Body of pancreas (tissue), 4 donors: ENCODE measurements at regions not wholly inside any gene's neighbourhood (a gene's known extent, or its start where the extent isn't known, plus 50 kb on each side); places are given as distances from the start of the nearest gene placed in this dataset.

Experiments used
- ATAC-seq: fragments of 150-250 bp; one replicate; pipeline ENCODE4 v1.9.1; 2016
- DNase-seq, 4 donors: peaks; one replicate each; pipeline ENCODE4 v3.0.0-alpha.2; 2019
- H3K27ac ChIP-seq, 4 donors: fragments of 200-600 bp; sonication (generic); 1 replicate in 3 of 4; 2 replicates in 1 of 4; pipeline versions ENCODE4 v1.5.1 to v1.6.1; 2016 to 2019; ENCODE audit warnings: mild to moderate bottlenecking in 1 of 4, mixed read lengths in 1 of 4, moderate library complexity in 1 of 4
- H3K27me3 ChIP-seq, 2 donors: fragments of 200-600 bp; sonication (generic); one replicate each; pipeline ENCODE4 v1.6.0; 2016; ENCODE audit warnings: mild to moderate bottlenecking in 1 of 2
- H3K36me3 ChIP-seq, 2 donors: fragments of 200-600 bp; sonication (generic); replicated peaks in 1 of 2; 2 replicates each; pipeline ENCODE4 v1.5.1; 2016; ENCODE audit warnings: low read depth in 2 of 2; ENCODE audit not compliant: insufficient read depth in 1 of 2
- H3K4me1 ChIP-seq: fragments of 200-600 bp; sonication (generic); one replicate; pipeline ENCODE4 v1.6.0; 2016
- H3K4me3 ChIP-seq, 2 donors: fragments of 200-600 bp; sonication (generic); 1 replicate in 1 of 2; 2 replicates in 1 of 2; pipeline ENCODE4 v1.5.1; 2016 to 2019
- H3K9me3 ChIP-seq, 3 donors: fragments of 200-600 bp; sonication (generic); 1 replicate in 2 of 3; 2 replicates in 1 of 3; pipeline ENCODE4 v1.5.1; 2016
- POLR2A ChIP-seq, 3 donors: fragments of 450-650 bp; IDR thresholded peaks; one replicate each; pipeline ENCODE4 v1.6.1; 2016; ENCODE audit warnings: antibody characterized with exemption in 3 of 3, mild to moderate bottlenecking in 2 of 3
- WGBS, 2 donors: methylation state at CpG; one replicate each; pipeline ENCODE4 v1.1.5; 2017; 5-methylcytosine and 5-hydroxymethylcytosine counted together
- intact Hi-C: fragments of 100-400 bp; cut with DNase I; formaldehyde crosslinking; loops from one replicate; pipeline ENCODE4 v1.15.1; 2023
- TF ChIP-seq, protein P1 (sequence below), 7 experiments: fragments of 450-650 bp in 4 of 7; fragments of 200-600 bp in 3 of 7; sonication (generic) in 3 of 7; IDR thresholded peaks; one replicate each; pipeline ENCODE4 v1.5.1; 2016 to 2019; ENCODE audit warnings: antibody characterized with exemption in 7 of 7

DNA sequence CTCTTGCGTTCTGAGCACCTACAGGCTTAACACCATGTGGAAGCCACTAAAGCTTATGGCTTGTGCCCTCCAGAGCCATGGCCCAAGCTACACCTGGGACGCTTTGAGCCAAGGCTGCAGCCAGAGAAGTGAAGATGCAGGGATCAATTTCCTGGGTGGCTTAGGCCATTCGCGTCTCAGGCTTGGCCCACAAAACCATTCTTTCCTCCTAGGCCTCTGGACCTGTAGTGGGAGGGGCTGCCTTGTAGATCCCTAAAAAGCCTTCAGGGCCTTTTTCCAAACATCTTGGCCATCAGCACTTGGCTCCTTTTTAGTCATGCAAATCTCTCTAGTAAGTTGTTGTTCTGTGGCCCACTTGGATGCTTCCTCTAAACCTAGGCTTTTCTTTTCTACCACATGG lies 401.7 kb upstream of the RUNX1 start:
- 93 to 100% methylated on average over 4 of the region's 4 CpGs for WGBS, 2 donors
- intact Hi-C loops = no loop called here
- H3K27me3 ChIP-seq = no peaks in the 10 kb centered on the region
- no peak for TF ChIP-seq POLR2A (IDR thresholded peaks at IDR 0.05)
- TF ChIP-seq, protein P1, sequence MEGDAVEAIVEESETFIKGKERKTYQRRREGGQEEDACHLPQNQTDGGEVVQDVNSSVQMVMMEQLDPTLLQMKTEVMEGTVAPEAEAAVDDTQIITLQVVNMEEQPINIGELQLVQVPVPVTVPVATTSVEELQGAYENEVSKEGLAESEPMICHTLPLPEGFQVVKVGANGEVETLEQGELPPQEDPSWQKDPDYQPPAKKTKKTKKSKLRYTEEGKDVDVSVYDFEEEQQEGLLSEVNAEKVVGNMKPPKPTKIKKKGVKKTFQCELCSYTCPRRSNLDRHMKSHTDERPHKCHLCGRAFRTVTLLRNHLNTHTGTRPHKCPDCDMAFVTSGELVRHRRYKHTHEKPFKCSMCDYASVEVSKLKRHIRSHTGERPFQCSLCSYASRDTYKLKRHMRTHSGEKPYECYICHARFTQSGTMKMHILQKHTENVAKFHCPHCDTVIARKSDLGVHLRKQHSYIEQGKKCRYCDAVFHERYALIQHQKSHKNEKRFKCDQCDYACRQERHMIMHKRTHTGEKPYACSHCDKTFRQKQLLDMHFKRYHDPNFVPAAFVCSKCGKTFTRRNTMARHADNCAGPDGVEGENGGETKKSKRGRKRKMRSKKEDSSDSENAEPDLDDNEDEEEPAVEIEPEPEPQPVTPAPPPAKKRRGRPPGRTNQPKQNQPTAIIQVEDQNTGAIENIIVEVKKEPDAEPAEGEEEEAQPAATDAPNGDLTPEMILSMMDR (IDR thresholded peaks at IDR 0.05) = no peak
- no peaks in the 10 kb centered on the region for H3K4me1 ChIP-seq
- DNase-seq (no peak), ATAC-seq (no peak)
- no peaks in the 10 kb centered on the region for H3K36me3 ChIP-seq
- H3K9me3 ChIP-seq = no peaks in the 10 kb centered on the region
- no peak overlapping the region for H3K27ac ChIP-seq
- no peak overlapping the region for H3K4me3 ChIP-seq

- no peaks in the 10 kb centered on the region for H3K36me3 ChIP-seq
- DNase-seq = no peak
- 88 to 94% methylated on average over 10 of the region's 10 CpGs for WGBS, 2 donors
- no peaks in the 10 kb centered on the region for H3K27me3 ChIP-seq
- ATAC-seq = no peak
- no peak overlapping the region for H3K4me3 ChIP-seq
- no peak overlapping the region for H3K27ac ChIP-seq
- intact Hi-C loops = no loop called here
- no peaks in the 10 kb centered on the region for H3K4me1 ChIP-seq
- no peaks in the 10 kb centered on the region for H3K9me3 ChIP-seq
- TF ChIP-seq, protein P1 (IDR thresholded peaks at IDR 0.05) = no peak
- no peak for TF ChIP-seq POLR2A (IDR thresholded peaks at IDR 0.05)
Measured at GRCh38 chr21:35449846-35450245, 400.7 kb upstream of the RUNX1 start.

GRCh38 chr21:35448876-35449599 lies 399.9 kb upstream of the RUNX1 start:
- no peak for DNase-seq
- Histone ChIP-seq H3K4me1 (no peaks in the 10 kb centered on the region), H3K36me3 (no peaks in the 10 kb centered on the region), H3K27ac (no peak overlapping the region), H3K27me3 (no peaks in the 10 kb centered on the region), H3K4me3 (no peak overlapping the region), H3K9me3 (no peaks in the 10 kb centered on the region)
- intact Hi-C loops = no loop called here
- 80 to 86% methylated on average over 3 of the region's 3 CpGs for WGBS, 2 donors
- no peak for ATAC-seq
- TF ChIP-seq POLR2A (IDR thresholded peaks at IDR 0.05) = no peak
- TF ChIP-seq, protein P1 (IDR thresholded peaks at IDR 0.05) = no peak

GRCh38 chr21:35444391-35444790 lies 395.3 kb upstream of the RUNX1 start:
- Histone ChIP-seq H3K4me3 (no peak overlapping the region), H3K4me1 (no peaks in the 10 kb centered on the region), H3K27me3 (no peaks in the 10 kb centered on the region), H3K9me3 (no peaks in the 10 kb centered on the region), H3K27ac (no peak overlapping the region), H3K36me3 (no peaks in the 10 kb centered on the region)
- ATAC-seq (no peak), DNase-seq (no peak)
- intact Hi-C loops = no loop called here
- TF ChIP-seq, protein P1 (IDR thresholded peaks at IDR 0.05) = no peak
- no peak for TF ChIP-seq POLR2A (IDR thresholded peaks at IDR 0.05)
- 84 to 89% methylated on average over 1 of the region's 1 CpG for WGBS, 2 donors
